Stimulated activated CD8-positive, alpha-beta memory T cell treated with anti-CD3 and anti-CD28 coated beads, Interleukin-4, amount 100 ng/mL, for 1 hour (primary cell): ENCODE measurements at regions not wholly inside any gene's neighbourhood (a gene's known extent, or its start where the extent isn't known, plus 50 kb on each side); places are given as distances from the start of the nearest gene placed in this dataset.

Source experiments
- DNase-seq, 2 donors: peaks; one replicate each; pipeline ENCODE4 v3.0.0-alpha.2; 2020; ENCODE audit warnings: low read depth in 2 of 2, low spot score in 1 of 2

- DNase-seq: no peak
These were observed 354.2 kb downstream of the PMP22 start for GRCh38 chr17:14910916-14911315.

- no peak for DNase-seq
These were observed 360.7 kb downstream of the PMP22 start for GRCh38 chr17:14904386-14904785.

GRCh38 chr17:14903854-14904253, 361.3 kb downstream of the PMP22 start:
- no peak for DNase-seq

- no peak for DNase-seq
These were observed 362.3 kb downstream of the PMP22 start for GRCh38 chr17:14902803-14903202.

- DNase-seq: no peak
These were observed 362.8 kb downstream of the PMP22 start for GRCh38 chr17:14902297-14902696.

- no peak for DNase-seq
These were observed 363.8 kb downstream of the PMP22 start for GRCh38 chr17:14901376-14901775.

- no peak for DNase-seq
These were observed 378.9 kb downstream of the PMP22 start for GRCh38 chr17:14886200-14886739.

GRCh38 chr17:14882131-14882530, 383.0 kb downstream of the PMP22 start:
- DNase-seq: no peak

- no peak for DNase-seq
These were observed 389.3 kb downstream of the PMP22 start for GRCh38 chr17:14875557-14876412.

- no peak for DNase-seq
These were observed 391.1 kb downstream of the PMP22 start for GRCh38 chr17:14873996-14874395.

- DNase-seq: no peak
These were observed 391.6 kb downstream of the PMP22 start for GRCh38 chr17:14873540-14873939.

GRCh38 chr17:14871921-14872320, 393.2 kb downstream of the PMP22 start:
- DNase-seq: no peak

GRCh38 chr17:14866266-14866665, 398.9 kb downstream of the PMP22 start:
- no peak for DNase-seq

GRCh38 chr17:14864127-14864526, 401.0 kb downstream of the PMP22 start:
- no peak for DNase-seq

GRCh38 chr17:14859542-14859941, 405.6 kb downstream of the PMP22 start:
- no peak for DNase-seq

GRCh38 chr17:14856176-14856575, 408.9 kb downstream of the PMP22 start:
- DNase-seq: no peak

GRCh38 chr17:14854691-14855090, 410.4 kb downstream of the PMP22 start:
- no peak for DNase-seq

- DNase-seq: no peak
These were observed 419.4 kb downstream of the PMP22 start for GRCh38 chr17:14845591-14846281.

- no peak for DNase-seq
These were observed 421.9 kb downstream of the PMP22 start for GRCh38 chr17:14843086-14843795.

GRCh38 chr17:14840616-14841231, 424.4 kb downstream of the PMP22 start:
- DNase-seq: no peak

GRCh38 chr17:14838567-14838966, 426.6 kb downstream of the PMP22 start:
- no peak for DNase-seq
